HUES48 (cell line): ENCODE measurements at regions not wholly inside any gene's neighbourhood (a gene's known extent, or its start where the extent isn't known, plus 50 kb on each side); places are given as distances from the start of the nearest gene placed in this dataset.
A peak's percentile ranks its signal among the peaks of the same experiment; 100 is the strongest.
"Not testable (repeated sequence)": the region's sequence is repeated elsewhere in the genome, so short reads cannot be mapped to it uniquely, and the experiment has no call there.

ENCODE experiments used
- H3K27ac ChIP-seq: one replicate; pipeline ENCODE4 v1.7.0; 2013; ENCODE audit warnings: low read depth, low read length, inconsistent platforms
- H3K27me3 ChIP-seq: 2 replicates; pipeline ENCODE4 v1.6.1; 2013; ENCODE audit warnings: mild to moderate bottlenecking, low read length; ENCODE audit not compliant: control insufficient read depth, insufficient read depth
- H3K36me3 ChIP-seq: 2 replicates; pipeline ENCODE4 v1.6.1; 2013; ENCODE audit warnings: low read length; ENCODE audit not compliant: control insufficient read depth, insufficient read depth
- H3K4me1 ChIP-seq: 2 replicates; pipeline ENCODE4 v1.6.1; 2013; ENCODE audit warnings: mild to moderate bottlenecking, low read length; ENCODE audit not compliant: control insufficient read depth, insufficient read depth
- H3K4me3 ChIP-seq: 2 replicates; pipeline ENCODE4 v1.5.1; 2013; ENCODE audit warnings: mild to moderate bottlenecking, low read depth, low read length
- H3K9ac ChIP-seq: 2 replicates; pipeline ENCODE4 v1.6.1; 2013; ENCODE audit warnings: mild to moderate bottlenecking, low read depth, low read length, moderate library complexity
- H3K9me3 ChIP-seq: 2 replicates; pipeline ENCODE4 v1.6.1; 2013; ENCODE audit warnings: low read length; ENCODE audit not compliant: control insufficient read depth, insufficient read depth

DNA sequence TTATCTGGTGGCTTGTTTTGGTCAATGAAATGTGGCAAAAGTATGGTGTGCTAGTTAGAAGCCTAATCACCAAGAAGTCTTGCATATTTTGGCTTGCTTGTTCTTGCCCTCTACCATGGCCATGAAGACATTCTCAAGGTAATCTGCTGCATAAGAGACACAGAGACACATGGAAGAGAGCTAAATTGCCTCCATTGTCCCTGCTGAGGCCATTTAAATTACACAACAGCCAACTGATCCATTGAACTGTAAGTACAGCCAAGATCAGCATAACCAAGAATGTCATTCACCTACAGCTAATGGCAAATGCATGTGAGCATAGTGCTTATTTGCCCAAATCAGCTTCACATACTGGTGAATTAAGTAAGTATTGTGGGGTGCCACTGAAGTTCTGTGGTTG, 603.8 kb downstream of the FRK start:
- Histone ChIP-seq H3K27ac (peak overlapping the region; percentile 71), H3K27me3 (no peaks in the 10 kb centered on the region), H3K9me3 (no peaks in the 10 kb centered on the region), H3K9ac (no peak overlapping the region), H3K36me3 (no peaks in the 10 kb centered on the region), H3K4me1 (peaks cover 36% of the 10 kb centered on the region), H3K4me3 (0 out of 2 replicates have a peak overlapping the region, but pooled peaks have one; percentile 8)

DNA sequence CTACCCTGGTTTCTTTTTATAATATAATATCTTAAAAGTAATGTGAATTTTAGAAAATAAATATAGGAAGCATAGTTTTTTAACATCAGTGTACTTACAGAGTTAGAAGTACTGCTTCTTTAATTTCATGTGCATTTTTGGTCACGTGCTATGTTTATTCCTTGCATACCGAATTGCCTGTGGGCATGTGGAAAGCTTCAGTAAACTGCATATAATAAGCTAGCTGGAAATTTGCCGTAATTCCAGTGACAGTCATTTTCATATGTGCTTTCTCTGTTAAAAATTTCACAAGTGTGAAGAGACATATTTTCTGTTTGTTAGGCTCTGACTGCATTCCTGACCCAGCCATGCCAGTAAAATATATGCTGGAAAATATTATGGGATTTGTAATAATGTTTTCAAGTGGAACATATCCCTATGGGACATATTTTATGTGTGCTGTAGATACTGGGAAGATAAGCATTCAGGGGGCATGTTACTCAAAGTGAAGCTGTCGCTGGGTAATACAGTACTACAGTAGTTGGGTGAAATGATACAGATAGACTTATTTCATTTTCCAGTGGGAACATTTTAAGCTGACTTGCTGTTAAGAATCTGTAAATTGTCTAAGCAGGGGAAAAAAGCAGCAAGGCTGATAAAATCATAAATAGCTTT, 616.7 kb downstream of the FRK start:
- Histone ChIP-seq H3K4me3 (no peak overlapping the region), H3K27ac (no peak overlapping the region), H3K36me3 (no peaks in the 10 kb centered on the region), H3K27me3 (no peaks in the 10 kb centered on the region), H3K4me1 (peaks cover 9% of the 10 kb centered on the region), H3K9me3 (no peaks in the 10 kb centered on the region), H3K9ac (no peak overlapping the region)

DNA sequence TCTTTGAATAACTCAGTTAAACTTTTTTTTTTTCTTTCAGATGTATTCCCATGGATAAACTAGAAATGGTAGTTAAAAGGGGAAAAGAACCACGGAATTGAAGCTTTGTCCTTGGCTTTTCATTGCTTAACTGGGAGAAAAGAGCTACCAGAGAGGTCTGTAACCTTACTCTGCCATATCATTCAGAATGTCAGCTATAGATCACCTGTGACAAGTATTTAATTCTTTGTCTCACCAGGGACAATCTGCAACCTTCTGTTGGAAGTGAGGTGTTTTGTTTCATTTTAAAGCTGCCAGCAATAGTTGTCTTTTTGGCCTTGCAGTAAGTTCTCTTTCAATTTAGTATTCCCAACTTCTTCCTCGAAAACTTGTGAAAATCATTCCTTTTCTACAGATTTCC, 618.4 kb downstream of the FRK start:
- Histone ChIP-seq H3K36me3 (no peaks in the 10 kb centered on the region), H3K9me3 (no peaks in the 10 kb centered on the region), H3K4me1 (peaks cover 6% of the 10 kb centered on the region; the same call in 1 of the 2 replicates), H3K9ac (no peak overlapping the region), H3K27me3 (no peaks in the 10 kb centered on the region), H3K4me3 (no peak overlapping the region), H3K27ac (no peak overlapping the region)

DNA sequence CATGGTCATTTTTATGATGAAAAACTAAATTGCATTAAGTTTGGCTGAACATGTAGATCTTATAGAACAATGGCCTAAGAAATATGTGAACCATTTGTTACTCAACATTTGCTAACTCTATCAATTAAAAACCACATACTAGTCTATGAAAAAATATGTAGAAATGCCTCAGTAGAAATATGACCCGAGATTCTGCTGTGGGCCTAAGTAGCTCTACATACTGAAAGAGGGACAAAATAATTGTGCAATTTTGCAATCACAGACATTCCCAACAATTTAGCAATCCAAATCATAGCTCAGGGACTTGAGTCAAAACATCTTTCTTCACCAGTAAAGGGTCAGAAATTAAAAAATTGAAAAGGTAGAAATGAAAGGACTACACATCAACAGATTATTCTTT, 619.0 kb downstream of the FRK start:
- Histone ChIP-seq H3K4me3 (no peak overlapping the region), H3K4me1 (peaks cover 6% of the 10 kb centered on the region; the same call in 1 of the 2 replicates), H3K27me3 (no peaks in the 10 kb centered on the region), H3K27ac (no peak overlapping the region), H3K9ac (no peak overlapping the region), H3K36me3 (no peaks in the 10 kb centered on the region), H3K9me3 (no peaks in the 10 kb centered on the region)

DNA sequence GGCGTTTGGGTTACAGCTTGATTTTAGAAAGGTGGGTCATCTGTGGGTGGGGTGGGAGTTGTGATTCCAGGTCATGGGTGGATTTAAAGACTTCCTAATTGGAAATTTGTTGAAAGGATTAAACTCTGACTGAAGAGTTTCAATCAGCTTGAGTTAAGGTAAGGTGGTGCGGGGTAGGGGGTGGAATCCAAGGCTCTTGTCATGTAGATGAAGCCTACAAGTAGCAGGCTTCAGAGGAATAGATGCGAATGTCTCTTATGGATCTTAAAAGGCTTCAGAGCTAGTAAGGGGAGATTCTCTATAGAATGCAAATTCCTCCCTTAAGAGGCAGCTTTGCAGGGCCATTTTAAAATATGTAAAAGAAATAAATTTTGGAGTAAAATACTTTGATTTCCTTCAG, 645.3 kb downstream of the FRK start:
- peaks cover 10% of the 10 kb centered on the region for H3K9me3 ChIP-seq
- no peaks in the 10 kb centered on the region for H3K27me3 ChIP-seq
- H3K9ac ChIP-seq = peak overlapping the region; percentile 47; the same call in 1 of the 2 replicates
- peaks cover 17% of the 10 kb centered on the region for H3K4me1 ChIP-seq
- H3K36me3 ChIP-seq = no peaks in the 10 kb centered on the region
- peak overlapping the region; percentile 88 for H3K27ac ChIP-seq
- peak overlapping the region; percentile 28; the same call in 1 of the 2 replicates for H3K4me3 ChIP-seq

DNA sequence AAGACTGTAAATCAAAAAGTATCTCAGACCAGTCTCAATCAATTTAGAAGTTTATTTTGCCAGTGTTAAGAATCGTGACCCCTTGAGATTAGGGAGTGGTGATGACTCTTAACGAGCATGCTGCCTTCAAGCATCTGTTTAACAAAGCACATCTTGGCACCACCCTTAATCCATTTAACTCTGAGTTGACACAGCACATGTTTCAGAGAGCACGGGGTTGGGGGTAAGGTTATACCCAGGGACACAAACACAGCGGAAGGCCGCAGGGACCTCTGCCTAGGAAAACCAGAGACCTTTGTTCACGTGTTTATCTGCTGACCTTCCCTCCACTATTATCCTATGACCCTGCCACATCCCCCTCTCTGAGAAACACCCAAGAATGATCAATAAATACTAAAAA, 645.8 kb downstream of the FRK start:
- Histone ChIP-seq H3K9ac (peak overlapping the region; percentile 47; the same call in 1 of the 2 replicates), H3K4me3 (peak overlapping the region; percentile 28; the same call in 1 of the 2 replicates), H3K27ac (peak overlapping the region; percentile 88), H3K9me3 (peaks cover 15% of the 10 kb centered on the region), H3K4me1 (peaks cover 17% of the 10 kb centered on the region)
- not testable (repeated sequence) for H3K27me3 ChIP-seq, H3K36me3 ChIP-seq

DNA sequence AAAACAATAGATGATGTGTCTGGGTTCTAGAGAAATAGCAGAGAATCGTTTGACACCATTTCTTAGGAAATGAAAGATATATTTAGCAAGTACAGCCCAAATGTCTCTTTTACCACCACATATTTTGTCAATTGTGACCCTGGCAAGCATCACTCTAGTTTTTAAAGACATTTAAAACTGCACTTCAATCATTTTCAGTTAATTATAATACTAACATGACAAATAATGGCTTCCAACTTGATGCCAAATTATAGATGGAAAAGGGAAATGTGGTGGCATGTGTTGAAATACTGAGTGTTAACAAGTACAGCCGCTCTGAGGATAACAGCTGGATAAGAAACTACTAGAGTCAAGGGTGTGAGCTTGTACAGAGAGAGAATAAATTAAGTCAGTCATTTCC, 648.9 kb downstream of the FRK start:
- H3K4me1 ChIP-seq = peaks cover 17% of the 10 kb centered on the region
- H3K9me3 ChIP-seq = peaks cover 12% of the 10 kb centered on the region; the same call in 1 of the 2 replicates
- no peak overlapping the region for H3K27ac ChIP-seq
- H3K4me3 ChIP-seq = no peak overlapping the region
- no peaks in the 10 kb centered on the region for H3K27me3 ChIP-seq
- H3K36me3 ChIP-seq = no peaks in the 10 kb centered on the region
- H3K9ac ChIP-seq = no peak overlapping the region

DNA sequence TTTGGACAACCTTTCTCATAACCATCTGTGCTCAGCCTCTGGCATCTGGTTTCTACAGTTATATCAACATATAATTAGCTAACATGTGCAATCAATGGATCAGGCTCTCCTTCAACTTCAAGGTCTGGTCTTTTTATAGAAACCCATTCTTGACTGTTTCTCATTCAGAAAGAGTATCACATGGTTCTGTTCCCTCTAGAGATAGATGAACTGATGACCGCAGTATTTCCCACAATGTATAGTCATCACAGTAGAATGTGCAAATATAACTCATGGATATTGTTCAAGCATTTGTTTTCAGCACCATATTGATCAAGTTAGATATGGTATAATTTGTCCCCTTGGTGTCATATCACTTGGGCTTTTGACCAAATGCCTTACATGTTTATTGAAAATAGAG, 656.2 kb downstream of the FRK start:
- H3K9ac ChIP-seq = no peak overlapping the region
- no peak overlapping the region for H3K27ac ChIP-seq
- H3K36me3 ChIP-seq = no peaks in the 10 kb centered on the region
- no peaks in the 10 kb centered on the region for H3K27me3 ChIP-seq
- H3K4me1 ChIP-seq = no peaks in the 10 kb centered on the region
- H3K4me3 ChIP-seq = no peak overlapping the region
- H3K9me3 ChIP-seq = 0 out of 2 replicates have a peak, but pooled peaks cover 3% of the 10 kb centered on the region

DNA sequence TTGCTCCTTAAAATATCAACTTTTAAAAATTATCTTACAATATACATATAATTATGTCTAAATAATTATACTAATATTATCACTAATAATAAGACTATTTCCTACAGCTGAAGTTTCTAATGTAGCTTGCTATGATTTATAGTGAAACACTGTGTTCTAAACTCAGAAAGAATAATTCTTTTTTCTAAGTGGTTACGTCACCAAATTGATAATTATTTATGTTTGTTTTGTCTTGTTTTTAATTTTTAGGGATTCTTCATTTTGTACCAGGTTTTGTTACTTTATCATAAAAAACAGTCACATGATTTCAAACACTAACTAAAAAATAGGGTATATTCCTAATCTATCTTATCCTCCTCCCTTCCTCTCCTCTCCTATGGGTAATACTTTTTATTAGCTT, 662.1 kb downstream of the FRK start:
- no peak overlapping the region for H3K9ac ChIP-seq
- H3K36me3 ChIP-seq = no peaks in the 10 kb centered on the region
- no peaks in the 10 kb centered on the region for H3K4me1 ChIP-seq
- no peak overlapping the region for H3K4me3 ChIP-seq
- no peak overlapping the region for H3K27ac ChIP-seq
- H3K27me3 ChIP-seq = no peaks in the 10 kb centered on the region
- 0 out of 2 replicates have a peak, but pooled peaks cover 3% of the 10 kb centered on the region for H3K9me3 ChIP-seq

DNA sequence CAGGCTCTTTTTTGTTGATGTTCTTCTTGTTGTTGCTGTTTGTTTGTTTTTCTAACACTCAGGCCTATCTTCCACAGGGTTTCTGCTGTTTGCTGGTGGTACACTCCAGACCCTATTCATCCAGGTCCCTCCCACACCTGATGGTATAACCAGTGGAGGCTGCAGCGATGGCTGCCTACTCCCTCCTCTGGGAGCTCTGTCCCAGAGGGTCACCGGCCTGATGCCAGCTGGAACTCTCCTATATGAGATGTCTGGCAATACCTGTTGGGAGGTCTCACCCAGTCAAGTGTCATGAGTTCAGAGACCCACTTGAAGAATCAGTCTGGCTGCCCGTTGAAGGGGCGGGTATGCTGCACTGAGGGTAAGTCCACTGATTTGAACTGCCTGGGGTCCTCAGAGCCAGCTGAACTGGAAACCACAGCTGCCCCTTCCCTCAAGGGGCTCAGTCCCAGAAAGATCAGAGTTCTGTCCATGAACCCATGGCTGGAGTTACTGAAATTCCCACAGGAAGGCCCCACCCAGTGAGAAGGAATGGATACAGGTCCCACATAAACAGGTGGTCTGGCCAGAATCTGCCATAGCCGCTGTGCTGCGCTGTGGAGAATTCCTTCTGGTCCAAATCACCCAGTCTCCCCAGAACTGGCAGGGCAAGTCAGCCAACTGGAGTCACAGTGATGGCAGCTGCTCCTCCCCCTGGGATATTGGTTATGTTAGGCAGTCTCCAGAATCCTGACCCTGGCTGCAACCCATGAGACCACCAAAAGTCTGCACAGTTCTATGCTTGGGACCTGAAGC, 664.4 kb downstream of the FRK start:
- no peak overlapping the region for H3K27ac ChIP-seq
- no peaks in the 10 kb centered on the region for H3K27me3 ChIP-seq
- no peaks in the 10 kb centered on the region for H3K4me1 ChIP-seq
- H3K9me3 ChIP-seq = no peaks in the 10 kb centered on the region
- H3K36me3 ChIP-seq = no peaks in the 10 kb centered on the region
- no peak overlapping the region for H3K4me3 ChIP-seq
- no peak overlapping the region for H3K9ac ChIP-seq

DNA sequence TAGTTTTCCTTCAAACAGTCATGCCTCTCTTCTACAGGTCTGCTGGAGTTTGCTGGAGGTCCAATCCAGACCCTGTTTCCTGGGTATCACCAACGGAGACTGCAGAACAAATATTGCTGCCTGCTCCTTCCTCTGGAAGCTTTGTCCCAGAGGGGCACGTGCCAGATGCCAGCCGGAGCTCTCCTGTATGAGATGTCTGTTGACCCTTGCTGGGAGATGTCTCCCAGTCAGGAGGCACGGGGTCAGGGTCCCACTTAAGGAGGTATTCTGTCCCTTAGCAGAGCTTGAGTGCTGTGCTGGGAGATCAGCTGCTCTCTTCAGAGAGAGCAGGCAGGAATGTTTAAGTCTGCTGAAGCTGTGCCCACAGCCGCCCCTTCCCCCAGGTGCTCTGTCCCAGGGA, 666.9 kb downstream of the FRK start:
- H3K9me3 ChIP-seq = peaks cover 5% of the 10 kb centered on the region; the same call in 1 of the 2 replicates
- no peaks in the 10 kb centered on the region for H3K27me3 ChIP-seq
- no peak overlapping the region for H3K27ac ChIP-seq
- H3K9ac ChIP-seq = no peak overlapping the region
- no peaks in the 10 kb centered on the region for H3K36me3 ChIP-seq
- H3K4me3 ChIP-seq = no peak overlapping the region
- no peaks in the 10 kb centered on the region for H3K4me1 ChIP-seq
